Tibial artery (tissue), 4 donors: ENCODE measurements at regions not wholly inside any gene's neighbourhood (a gene's known extent, or its start where the extent isn't known, plus 50 kb on each side); places are given as distances from the start of the nearest gene placed in this dataset.

Source experiments
- DNase-seq, 2 donors: peaks; one replicate each; pipeline ENCODE4 v3.0.0-alpha.2; 2019
- H3K27ac ChIP-seq, 2 donors: fragments of 200-600 bp; sonication (generic) in 1 of 2; 1 replicate in 1 of 2; 2 replicates in 1 of 2; pipeline ENCODE4 v1.5.1; 2018 to 2019; ENCODE audit warnings: mild to moderate bottlenecking in 1 of 2
- H3K27me3 ChIP-seq, 2 donors: fragments of 200-600 bp; sonication (generic) in 1 of 2; one replicate each; pipeline versions ENCODE4 v1.5.1 to v1.6.0; 2016 to 2019
- H3K36me3 ChIP-seq, 3 donors: fragments of 200-600 bp; sonication (generic) in 2 of 3; one replicate each; pipeline ENCODE4 v1.5.1; 2016 to 2019; ENCODE audit warnings: mild to moderate bottlenecking in 2 of 3
- H3K4me1 ChIP-seq, 4 donors: fragments of 200-600 bp; sonication (generic) in 2 of 4; 1 replicate in 3 of 4; 2 replicates in 1 of 4; pipeline ENCODE4 v1.5.1; 2016 to 2019
- H3K4me3 ChIP-seq, 2 donors: fragments of 200-600 bp; sonication (generic) in 1 of 2; 1 replicate in 1 of 2; 2 replicates in 1 of 2; pipeline ENCODE4 v1.5.1; 2018 to 2019; ENCODE audit warnings: mild to moderate bottlenecking in 2 of 2
- H3K9me3 ChIP-seq, 3 donors: fragments of 200-600 bp; sonication (generic) in 1 of 3; one replicate each; pipeline ENCODE4 v1.5.1; 2016 to 2019
- intact Hi-C: fragments of 100-400 bp; cut with DNase I; formaldehyde crosslinking; loops from one replicate; pipeline ENCODE4 v1.15.0; 2023; ENCODE audit warnings: low total_unique reads
- TF ChIP-seq, protein P1 (sequence below), 2 experiments: fragments of 200-600 bp in 1 of 2; fragments of 450-650 bp in 1 of 2; IDR thresholded peaks; one replicate each; pipeline ENCODE4 v1.5.1; 2017 to 2019; ENCODE audit warnings: antibody characterized with exemption in 2 of 2, mild to moderate bottlenecking in 1 of 2, moderate library complexity in 1 of 2

DNA sequence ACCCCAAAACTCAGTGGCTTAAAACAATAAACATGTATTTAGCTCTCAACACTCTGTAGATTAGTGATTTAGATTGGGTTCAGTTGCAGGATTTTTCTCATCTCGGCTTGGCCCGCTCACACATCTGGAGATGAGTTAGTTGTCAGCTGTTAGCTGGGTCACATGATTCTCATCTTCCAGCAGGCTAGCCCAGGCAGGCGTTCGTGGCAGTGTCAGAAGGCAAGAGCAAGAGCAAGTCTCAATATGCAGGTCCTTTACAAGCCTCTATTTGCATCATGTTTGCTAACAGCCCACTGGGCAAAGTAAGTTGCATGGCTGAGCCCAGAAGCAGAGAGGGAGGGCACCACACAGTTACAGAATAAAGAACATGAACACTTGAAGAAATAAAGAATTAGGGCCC, 83.6 kb upstream of the MYLIP start:
- Histone ChIP-seq H3K4me3 (no peak overlapping the region), H3K27ac (no peak overlapping the region), H3K36me3 (no peaks in the 10 kb centered on the region), H3K27me3 (no peaks in the 10 kb centered on the region), H3K4me1 (no peaks in the 10 kb centered on the region), H3K9me3 (no peaks in the 10 kb centered on the region)
- TF ChIP-seq, protein P1, sequence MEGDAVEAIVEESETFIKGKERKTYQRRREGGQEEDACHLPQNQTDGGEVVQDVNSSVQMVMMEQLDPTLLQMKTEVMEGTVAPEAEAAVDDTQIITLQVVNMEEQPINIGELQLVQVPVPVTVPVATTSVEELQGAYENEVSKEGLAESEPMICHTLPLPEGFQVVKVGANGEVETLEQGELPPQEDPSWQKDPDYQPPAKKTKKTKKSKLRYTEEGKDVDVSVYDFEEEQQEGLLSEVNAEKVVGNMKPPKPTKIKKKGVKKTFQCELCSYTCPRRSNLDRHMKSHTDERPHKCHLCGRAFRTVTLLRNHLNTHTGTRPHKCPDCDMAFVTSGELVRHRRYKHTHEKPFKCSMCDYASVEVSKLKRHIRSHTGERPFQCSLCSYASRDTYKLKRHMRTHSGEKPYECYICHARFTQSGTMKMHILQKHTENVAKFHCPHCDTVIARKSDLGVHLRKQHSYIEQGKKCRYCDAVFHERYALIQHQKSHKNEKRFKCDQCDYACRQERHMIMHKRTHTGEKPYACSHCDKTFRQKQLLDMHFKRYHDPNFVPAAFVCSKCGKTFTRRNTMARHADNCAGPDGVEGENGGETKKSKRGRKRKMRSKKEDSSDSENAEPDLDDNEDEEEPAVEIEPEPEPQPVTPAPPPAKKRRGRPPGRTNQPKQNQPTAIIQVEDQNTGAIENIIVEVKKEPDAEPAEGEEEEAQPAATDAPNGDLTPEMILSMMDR (IDR thresholded peaks at IDR 0.05), result no peak
- DNase-seq, result no peak
- intact Hi-C loops, result no loop called here

DNA sequence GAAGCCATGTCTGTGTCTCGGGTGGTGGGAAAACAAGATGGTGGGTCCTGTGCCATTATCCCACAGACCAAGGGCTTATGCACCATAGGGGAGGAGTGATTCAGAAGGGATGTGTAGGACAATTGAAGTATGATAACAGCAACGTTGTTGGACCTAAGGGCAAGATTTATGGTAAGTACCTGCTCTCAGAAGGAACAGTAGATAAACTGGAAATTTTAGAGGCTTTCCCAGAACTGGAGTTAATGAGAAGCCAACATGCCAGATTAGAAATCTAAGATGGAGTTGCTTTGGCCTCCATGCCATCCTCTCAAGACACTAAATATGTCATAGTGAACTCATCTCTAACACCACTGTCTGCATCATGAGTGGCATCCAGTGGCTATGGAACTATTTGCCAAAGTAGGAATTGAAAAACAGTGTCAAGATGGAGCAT, 84.7 kb upstream of the MYLIP start:
- Histone ChIP-seq H3K27ac (no peak overlapping the region), H3K36me3 (no peaks in the 10 kb centered on the region)
- intact Hi-C loops, result no loop called here

DNA sequence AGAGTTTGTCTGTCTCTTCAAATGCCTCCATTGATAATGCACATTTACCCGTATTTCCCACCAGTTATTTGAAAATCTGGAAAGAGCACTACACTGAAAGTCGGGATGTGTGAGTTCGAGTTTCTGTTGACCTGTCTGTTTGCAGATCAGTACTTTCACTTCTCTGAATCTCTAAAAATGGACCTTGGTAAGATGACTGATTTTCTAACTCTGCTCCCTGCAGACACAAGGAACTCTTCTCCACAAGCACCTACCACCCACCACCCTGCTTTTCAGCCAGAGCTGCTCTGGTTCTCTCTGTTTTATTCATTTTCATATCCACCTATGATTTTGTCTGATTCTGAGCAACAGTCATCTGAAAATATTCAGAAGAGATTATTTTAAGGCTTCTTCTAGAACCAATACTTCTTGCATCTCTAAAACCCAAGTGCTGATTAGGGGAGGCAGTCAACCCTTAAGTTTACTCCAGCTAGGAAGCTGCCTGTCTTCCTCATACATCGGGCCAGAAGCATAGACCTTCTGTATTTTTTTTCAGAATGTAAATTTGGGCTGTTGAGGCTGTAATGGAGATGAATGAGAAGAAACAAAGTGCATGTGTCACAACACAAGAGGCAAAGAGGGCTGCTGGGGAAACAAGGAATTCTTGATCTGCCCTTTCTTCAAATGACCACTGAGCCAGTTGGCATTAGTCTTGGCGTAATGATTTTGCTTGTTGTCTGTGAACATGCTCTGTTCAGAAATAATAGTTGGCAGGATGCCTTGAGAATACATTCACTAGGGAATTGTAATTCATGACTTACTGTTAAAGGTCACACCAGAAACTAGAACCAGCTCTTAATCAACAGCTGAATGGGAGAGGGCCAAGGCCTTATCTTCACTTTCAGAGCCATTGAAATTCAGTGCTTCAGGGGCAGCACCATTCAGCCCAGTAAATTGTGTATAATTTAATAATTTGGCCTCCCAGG, 85.4 kb upstream of the MYLIP start:
- no peaks in the 10 kb centered on the region for H3K9me3 ChIP-seq
- H3K36me3 ChIP-seq, result no peaks in the 10 kb centered on the region
- H3K4me1 ChIP-seq, result no peaks in the 10 kb centered on the region
- H3K27ac ChIP-seq, result no peak overlapping the region
- intact Hi-C loops, result no loop called here
- TF ChIP-seq, protein P1 (IDR thresholded peaks at IDR 0.05), result no peak
- no peak overlapping the region for H3K4me3 ChIP-seq
- no peaks in the 10 kb centered on the region for H3K27me3 ChIP-seq
- no peak for DNase-seq

More for the DNA sequence above, 84.7 kb upstream of the MYLIP start:
- TF ChIP-seq, protein P1 (IDR thresholded peaks at IDR 0.05), result no peak
- no peaks in the 10 kb centered on the region for H3K4me1 ChIP-seq
- H3K27me3 ChIP-seq, result no peaks in the 10 kb centered on the region
- H3K4me3 ChIP-seq, result no peak overlapping the region
- DNase-seq, result no peak
- no peaks in the 10 kb centered on the region for H3K9me3 ChIP-seq

DNA sequence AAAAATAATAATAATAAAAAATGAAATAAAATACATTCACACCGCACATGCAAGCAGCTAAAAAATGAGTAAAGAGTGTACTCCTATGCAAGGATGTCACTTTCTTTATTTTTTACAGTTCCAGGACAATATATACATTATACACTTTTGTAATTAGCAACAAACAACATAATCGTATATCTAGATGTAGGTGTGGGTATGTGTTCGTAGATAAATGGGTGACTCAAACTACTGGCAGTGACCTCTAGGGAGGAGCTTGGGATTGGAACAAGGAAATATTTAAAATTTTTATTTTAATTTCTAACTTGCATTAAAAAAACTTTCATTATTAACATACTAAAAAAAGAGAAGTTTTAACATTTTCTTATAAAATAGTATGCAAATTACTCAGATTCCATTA, 86.1 kb upstream of the MYLIP start:
- Histone ChIP-seq H3K9me3 (no peaks in the 10 kb centered on the region), H3K27ac (no peak overlapping the region), H3K36me3 (no peaks in the 10 kb centered on the region), H3K4me3 (no peak overlapping the region), H3K4me1 (no peaks in the 10 kb centered on the region), H3K27me3 (no peaks in the 10 kb centered on the region)
- no peak for DNase-seq
- intact Hi-C loops, result no loop called here
- TF ChIP-seq, protein P1 (IDR thresholded peaks at IDR 0.05), result no peak

DNA sequence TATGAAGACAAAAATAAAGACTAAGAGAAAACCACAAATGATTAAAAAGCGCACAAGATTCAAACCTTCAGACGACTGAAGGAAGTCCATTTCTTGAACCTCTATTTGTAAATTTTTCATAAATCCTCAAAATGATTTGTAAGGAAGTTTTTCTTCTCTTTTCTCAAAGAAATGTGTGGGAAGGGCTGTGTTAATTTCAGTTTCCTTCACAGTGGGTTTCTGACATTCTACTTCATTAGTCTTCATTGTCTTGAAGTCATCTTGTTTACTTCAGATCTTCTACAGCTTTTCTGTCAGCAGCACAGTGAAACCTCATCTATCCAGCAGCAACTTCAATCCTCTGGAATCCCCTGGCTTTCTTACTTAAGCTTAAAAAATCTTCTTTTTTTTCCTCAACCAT, 87.6 kb upstream of the MYLIP start:
- no peak overlapping the region for H3K4me3 ChIP-seq
- no peak for DNase-seq
- H3K9me3 ChIP-seq, result no peaks in the 10 kb centered on the region
- intact Hi-C loops, result no loop called here
- H3K4me1 ChIP-seq, result no peaks in the 10 kb centered on the region
- no peaks in the 10 kb centered on the region for H3K27me3 ChIP-seq
- TF ChIP-seq, protein P1 (IDR thresholded peaks at IDR 0.05), result no peak
- H3K27ac ChIP-seq, result no peak overlapping the region
- H3K36me3 ChIP-seq, result no peaks in the 10 kb centered on the region
